ENCODE measurements at regions not wholly inside any gene's neighbourhood (a gene's known extent, or its start where the extent isn't known, plus 50 kb on each side); places are given as distances from the start of the nearest gene placed in this dataset.

DNA sequence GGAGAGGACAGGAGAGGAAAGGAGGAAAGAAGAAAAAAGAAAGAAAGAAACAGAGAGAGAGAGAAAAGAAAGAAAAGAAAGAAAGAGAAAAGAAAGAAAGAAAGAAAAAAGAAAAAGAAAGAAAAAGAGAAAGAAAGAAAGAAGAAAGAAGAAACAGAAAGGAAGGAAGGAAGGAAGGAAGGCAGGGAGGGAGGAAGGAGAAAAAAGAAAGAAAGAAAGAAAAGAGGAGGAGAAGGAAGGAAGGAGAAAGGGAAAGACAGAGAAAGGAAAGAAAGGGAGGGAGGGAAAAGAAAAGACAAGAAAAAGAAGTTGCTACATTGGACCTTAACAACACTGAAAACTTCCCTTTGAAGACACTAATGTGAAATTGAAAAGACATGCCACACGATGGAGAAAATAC, 56.6 kb upstream of the CCL2 start:
- in situ Hi-C loops (cut with HindIII; ENCODE audit: low pct_unique_long_range_greater_than_20kb, low sequenced_read_pairs) = no loop called here
- DNase-seq (ENCODE audit: low read depth) = no peak

GRCh38 chr17:34199454-34199853, 55.6 kb upstream of the CCL2 start:
- DNase-seq (ENCODE audit: low read depth) = no peak
- in situ Hi-C loops (cut with HindIII; ENCODE audit: low pct_unique_long_range_greater_than_20kb, low sequenced_read_pairs) = no loop called here

GRCh38 chr17:34199932-34200534, 55.1 kb upstream of the CCL2 start:
- peak; percentile 66 for DNase-seq (ENCODE audit: low read depth)
- in situ Hi-C loops (cut with HindIII; ENCODE audit: low pct_unique_long_range_greater_than_20kb, low sequenced_read_pairs) = no loop called here

DNA sequence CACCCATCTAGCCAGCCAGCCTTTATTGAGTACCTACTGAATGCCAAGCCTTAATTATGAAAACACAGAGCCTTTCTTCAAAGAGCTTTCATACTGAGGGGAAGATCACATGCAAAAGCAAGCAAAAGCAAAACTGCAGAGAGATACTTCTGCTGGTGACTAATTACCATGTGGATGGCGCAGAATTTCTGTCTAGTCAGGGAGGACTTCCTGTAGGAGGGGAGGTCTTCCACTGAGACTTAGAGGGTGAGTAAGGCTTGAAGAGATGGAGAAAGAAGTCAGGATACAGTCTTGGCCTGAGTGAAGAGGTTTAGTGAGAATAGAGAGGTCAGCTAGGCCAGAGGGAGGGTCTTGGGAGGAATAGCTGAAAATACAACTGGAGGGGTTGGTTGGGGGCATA, 53.9 kb upstream of the CCL2 start:
- in situ Hi-C loops (cut with HindIII; ENCODE audit: low pct_unique_long_range_greater_than_20kb, low sequenced_read_pairs) = no loop called here
- no peak for DNase-seq (ENCODE audit: low read depth)

GRCh38 chr17:34201767-34202166, 53.3 kb upstream of the CCL2 start:
- no peak for DNase-seq (ENCODE audit: low read depth)
- in situ Hi-C loops (cut with HindIII; ENCODE audit: low pct_unique_long_range_greater_than_20kb, low sequenced_read_pairs) = no loop called here

- in situ Hi-C loops (cut with HindIII; ENCODE audit: low pct_unique_long_range_greater_than_20kb, low sequenced_read_pairs) = no loop called here
- DNase-seq (ENCODE audit: low read depth) = no peak
These were observed 52.0 kb upstream of the CCL2 start for GRCh38 chr17:34203018-34203638.

- DNase-seq (ENCODE audit: low read depth) = no peak
- in situ Hi-C loops (cut with HindIII; ENCODE audit: low pct_unique_long_range_greater_than_20kb, low sequenced_read_pairs) = no loop called here
These were observed 50.7 kb upstream of the CCL2 start for GRCh38 chr17:34204402-34204801.

All from Caki2 (cell line).